Adrenal gland (tissue), 5 donors: ENCODE measurements at regions not wholly inside any gene's neighbourhood (a gene's known extent, or its start where the extent isn't known, plus 50 kb on each side); places are given as distances from the start of the nearest gene placed in this dataset.

Experiments used
- POLR2A ChIP-seq, 2 donors: fragments of 450-650 bp; IDR thresholded peaks; one replicate each; pipeline ENCODE4 v1.6.1; 2017; ENCODE audit warnings: antibody characterized with exemption in 2 of 2, mild to moderate bottlenecking in 2 of 2, moderate library complexity in 1 of 2
- TF ChIP-seq, protein P1 (sequence below), 6 experiments: fragments of 450-650 bp in 4 of 6; fragments of 200-600 bp in 2 of 6; sonication (generic) in 1 of 6; IDR thresholded peaks; 1 replicate in 5 of 6; 2 replicates in 1 of 6; pipeline versions ENCODE4 v1.5.1 to v1.8.0; 2016 to 2021; ENCODE audit warnings: antibody characterized with exemption in 6 of 6, mild to moderate bottlenecking in 2 of 6, moderate library complexity in 1 of 6
- donor health status: DM: no; HTN: no; CAD: no.

DNA sequence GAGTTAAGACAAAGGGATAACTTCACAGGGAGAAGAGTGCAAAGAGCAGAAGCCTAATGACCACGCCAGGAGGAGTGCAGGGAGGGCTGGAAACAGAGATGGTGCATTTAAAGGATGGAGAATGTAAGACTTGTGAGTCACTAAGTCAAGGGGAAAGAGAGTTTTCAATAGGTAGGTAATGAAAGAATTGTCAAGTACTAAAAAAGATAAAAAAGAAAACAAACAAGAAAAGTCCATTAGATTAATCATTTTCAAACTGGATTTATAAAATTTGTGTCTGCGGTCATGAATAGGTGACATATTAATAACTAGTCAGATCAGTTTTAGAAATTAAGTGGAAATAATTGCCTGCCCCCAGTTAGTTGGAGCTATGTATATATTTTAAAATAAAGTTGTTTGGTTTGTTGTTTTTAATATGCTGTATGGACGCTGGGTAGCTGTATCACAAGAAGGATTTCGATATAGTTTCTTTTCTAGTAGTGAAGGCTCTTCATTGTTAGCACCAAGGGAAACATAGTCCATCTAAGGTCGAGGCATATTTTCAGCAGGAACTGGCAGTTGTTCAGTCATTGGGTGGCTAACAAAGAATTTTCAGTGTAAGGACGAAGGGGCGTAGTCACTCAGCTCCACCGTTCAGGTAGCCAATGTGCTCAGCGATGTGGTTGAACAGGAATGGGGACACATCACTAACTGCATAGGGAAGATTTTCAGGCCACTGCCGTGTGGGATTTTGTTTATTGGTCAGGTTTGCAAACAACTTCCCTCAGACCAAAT, 203.0 kb downstream of the TGFB2 start:
- TF ChIP-seq, protein P1, sequence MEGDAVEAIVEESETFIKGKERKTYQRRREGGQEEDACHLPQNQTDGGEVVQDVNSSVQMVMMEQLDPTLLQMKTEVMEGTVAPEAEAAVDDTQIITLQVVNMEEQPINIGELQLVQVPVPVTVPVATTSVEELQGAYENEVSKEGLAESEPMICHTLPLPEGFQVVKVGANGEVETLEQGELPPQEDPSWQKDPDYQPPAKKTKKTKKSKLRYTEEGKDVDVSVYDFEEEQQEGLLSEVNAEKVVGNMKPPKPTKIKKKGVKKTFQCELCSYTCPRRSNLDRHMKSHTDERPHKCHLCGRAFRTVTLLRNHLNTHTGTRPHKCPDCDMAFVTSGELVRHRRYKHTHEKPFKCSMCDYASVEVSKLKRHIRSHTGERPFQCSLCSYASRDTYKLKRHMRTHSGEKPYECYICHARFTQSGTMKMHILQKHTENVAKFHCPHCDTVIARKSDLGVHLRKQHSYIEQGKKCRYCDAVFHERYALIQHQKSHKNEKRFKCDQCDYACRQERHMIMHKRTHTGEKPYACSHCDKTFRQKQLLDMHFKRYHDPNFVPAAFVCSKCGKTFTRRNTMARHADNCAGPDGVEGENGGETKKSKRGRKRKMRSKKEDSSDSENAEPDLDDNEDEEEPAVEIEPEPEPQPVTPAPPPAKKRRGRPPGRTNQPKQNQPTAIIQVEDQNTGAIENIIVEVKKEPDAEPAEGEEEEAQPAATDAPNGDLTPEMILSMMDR (IDR thresholded peaks at IDR 0.05) = no peak
- TF ChIP-seq POLR2A (IDR thresholded peaks at IDR 0.05) = no peak
